ENCODE measurements at regions not wholly inside any gene's neighbourhood (a gene's known extent, or its start where the extent isn't known, plus 50 kb on each side); places are given as distances from the start of the nearest gene placed in this dataset. TPM values are rescaled to one million over a fixed set of nuclear protein-coding genes. Genes with fewer than 3 reads are reported as not detected.

DNA sequence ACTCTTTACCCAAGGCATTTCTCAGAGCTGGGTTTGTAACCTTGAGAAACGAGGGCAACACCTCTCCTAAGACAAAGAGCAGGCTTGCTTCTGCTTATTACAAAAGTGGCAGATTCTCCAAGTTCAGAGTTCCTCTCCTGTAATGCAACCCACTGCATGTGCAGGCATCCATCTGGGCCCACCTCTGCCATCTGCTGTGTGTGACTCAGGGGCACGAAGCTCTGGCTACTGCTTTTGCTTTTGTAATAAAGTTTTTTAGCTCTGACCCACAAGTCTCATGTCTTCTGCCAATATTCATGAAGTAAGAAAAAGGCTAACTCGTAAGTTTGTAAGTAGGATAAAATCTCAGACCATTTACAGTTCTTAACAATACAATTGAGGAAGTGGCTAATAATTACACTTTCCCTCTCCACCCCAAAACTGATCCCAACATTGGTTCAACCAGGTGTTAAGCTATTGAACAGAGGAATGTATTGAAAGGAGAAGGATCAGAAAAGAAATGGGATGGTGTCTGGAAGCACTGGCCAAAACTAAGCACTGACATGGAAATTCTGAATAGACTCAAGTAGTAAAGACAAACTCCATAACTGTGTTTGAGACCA, 51.7 kb upstream of the SMLR1 start:
- DNase-seq (ENCODE audit: low spot score) (no peak), ATAC-seq (ENCODE audit: low FRiP score) (no peak)
- TF ChIP-seq, protein P1, sequence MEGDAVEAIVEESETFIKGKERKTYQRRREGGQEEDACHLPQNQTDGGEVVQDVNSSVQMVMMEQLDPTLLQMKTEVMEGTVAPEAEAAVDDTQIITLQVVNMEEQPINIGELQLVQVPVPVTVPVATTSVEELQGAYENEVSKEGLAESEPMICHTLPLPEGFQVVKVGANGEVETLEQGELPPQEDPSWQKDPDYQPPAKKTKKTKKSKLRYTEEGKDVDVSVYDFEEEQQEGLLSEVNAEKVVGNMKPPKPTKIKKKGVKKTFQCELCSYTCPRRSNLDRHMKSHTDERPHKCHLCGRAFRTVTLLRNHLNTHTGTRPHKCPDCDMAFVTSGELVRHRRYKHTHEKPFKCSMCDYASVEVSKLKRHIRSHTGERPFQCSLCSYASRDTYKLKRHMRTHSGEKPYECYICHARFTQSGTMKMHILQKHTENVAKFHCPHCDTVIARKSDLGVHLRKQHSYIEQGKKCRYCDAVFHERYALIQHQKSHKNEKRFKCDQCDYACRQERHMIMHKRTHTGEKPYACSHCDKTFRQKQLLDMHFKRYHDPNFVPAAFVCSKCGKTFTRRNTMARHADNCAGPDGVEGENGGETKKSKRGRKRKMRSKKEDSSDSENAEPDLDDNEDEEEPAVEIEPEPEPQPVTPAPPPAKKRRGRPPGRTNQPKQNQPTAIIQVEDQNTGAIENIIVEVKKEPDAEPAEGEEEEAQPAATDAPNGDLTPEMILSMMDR (IDR thresholded peaks at IDR 0.05): no peak

GRCh38 chr6:130776287-130776925, 50.8 kb upstream of the SMLR1 start:
- TF ChIP-seq, protein P1 (IDR thresholded peaks at IDR 0.05): no peak
- no peak for DNase-seq (ENCODE audit: low spot score)
- ATAC-seq (ENCODE audit: low FRiP score): no peak

Small RNA genes lying in the stretch of these regions (small RNA-seq; reads per million reads assigned to genes)
- not detected for gene RF00019

Measured in omental fat pad (tissue), 3 donors.